HG02798 (cell line): ENCODE measurements at regions not wholly inside any gene's neighbourhood (a gene's known extent, or its start where the extent isn't known, plus 50 kb on each side); places are given as distances from the start of the nearest gene placed in this dataset.

Source experiments
- ATAC-seq: cut with Tn5 transposase; IDR thresholded peaks from one replicate; pipeline ENCODE4 v1.9.1; 2021; ENCODE audit warnings: mild to moderate bottlenecking; ENCODE audit not compliant: unreplicated experiment, poor library complexity

GRCh38 chr4:138672393-138672976, 343.1 kb upstream of the NOCT start:
- ATAC-seq, result peak; percentile 64

DNA sequence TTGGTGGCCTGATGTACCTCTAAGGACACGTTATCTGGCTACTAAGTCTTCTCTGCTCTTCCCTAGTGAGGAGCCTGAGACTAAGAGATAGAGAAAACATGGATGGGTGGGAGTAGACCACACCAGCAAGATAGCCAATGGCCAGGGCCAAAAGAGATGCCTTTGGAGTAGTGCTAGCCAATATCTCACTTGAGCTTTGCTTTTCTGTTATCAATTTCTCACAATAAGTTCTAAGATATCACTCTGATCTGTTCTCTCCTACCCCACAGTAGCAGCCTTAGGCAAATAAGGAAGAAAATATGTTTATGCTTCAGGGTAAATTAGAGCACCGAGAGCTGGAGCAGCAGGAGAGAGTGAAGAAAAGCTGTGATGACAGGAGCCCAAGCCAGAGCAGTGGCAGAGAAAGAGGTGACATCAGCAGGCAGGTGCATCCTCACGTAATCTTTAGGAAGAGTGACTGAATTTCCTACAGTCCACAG, 343.9 kb upstream of the NOCT start:
- ATAC-seq, result no peak

DNA sequence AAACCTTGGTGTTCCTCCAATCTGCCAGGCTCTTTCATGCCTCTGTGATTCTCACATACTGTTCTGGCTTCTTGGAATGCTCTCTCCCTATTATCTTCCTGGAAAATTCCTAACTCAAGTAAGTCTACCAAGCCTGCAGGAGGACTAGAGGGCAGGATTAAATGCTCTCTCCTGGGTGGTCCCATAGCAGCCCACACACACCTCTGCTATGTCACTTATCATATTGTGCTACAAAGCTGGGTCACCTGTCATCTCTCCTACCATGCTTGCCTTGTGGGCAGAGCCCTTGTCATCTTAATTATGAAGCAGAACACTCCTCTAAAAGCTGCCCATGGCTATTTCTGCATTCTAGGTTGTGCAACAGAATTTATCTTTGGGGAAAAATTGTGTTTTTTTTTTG, 344.5 kb upstream of the NOCT start:
- no peak for ATAC-seq

DNA sequence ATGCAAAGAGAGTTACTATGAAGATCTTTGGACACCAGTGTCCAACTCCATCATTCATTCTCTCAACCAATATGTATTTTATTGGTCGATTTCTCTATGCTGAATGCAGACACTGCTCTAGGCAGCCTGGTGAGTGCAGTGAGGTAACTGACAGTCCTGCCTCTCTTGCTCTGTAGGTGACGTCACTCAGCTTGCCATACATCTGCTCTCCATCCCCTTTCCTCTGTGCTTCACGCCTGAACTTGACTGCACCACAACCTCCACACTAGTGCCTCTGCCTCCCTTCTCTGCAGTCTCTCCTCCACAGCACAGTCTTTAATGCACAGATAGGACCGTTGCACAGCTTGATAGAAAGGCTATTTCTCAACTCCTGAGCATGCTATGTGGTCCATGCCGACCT, 344.9 kb upstream of the NOCT start:
- ATAC-seq, result no peak

DNA sequence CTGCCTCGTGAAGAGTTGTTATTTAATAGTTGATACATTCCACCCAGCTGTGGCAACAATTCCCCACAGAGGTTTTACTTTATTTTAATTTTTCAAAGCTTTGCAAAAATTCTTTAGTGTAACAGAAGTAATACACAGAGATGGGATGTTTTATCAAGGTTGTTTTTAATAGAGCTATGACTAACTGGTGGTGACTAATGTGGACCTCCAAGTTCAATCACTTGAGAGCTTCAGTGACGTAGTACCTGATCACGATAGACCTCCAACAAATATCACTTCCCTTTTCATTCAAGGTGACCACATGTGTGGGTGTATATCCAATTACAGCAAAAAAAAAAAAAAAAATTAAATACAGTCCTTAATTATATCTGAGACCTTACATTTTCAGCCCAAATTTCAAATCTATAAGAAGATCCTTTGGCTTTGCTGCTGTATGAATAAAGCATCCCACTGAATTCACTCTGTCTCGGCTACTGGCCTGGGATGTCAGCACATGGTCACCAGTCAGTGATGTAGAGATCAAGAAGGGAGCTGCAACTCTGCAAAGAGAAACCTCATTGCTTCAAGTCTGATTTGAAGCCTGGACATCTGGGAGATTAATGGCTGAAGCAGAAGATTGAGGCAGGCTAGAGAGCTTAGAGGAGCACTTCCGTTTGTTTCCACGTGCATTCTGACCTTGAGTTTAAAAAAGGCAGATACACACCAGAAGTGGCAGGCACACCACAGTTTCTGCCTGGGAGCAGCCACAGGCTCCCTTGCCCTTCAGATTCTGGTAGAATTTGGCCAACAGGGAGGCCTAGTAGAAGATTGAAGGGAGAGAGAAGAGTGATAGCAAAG, 345.9 kb upstream of the NOCT start:
- ATAC-seq, result peak; percentile 41

- no peak for ATAC-seq
Measured at GRCh38 chr4:138668309-138668708, 347.3 kb upstream of the NOCT start.

GRCh38 chr4:138666366-138666765, 349.2 kb upstream of the NOCT start:
- ATAC-seq, result no peak

DNA sequence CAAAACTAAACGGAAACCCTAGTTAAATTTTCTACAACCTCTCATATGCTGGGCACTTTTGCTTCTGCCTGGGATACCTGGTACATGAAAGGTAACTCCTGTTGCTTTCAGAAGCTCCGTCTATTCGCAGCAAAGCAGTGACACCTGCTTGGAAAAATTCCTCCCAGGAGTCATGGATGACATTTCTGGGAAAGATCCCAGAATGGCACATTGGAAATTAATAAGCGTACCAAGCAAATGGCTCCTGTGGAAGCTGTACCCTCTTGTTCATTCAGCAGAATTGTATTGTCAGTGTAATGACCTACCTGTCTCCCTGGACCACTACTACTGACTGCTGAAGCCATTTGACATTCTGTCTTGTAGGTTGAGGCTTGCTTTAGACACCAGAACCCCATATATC, 349.7 kb upstream of the NOCT start:
- no peak for ATAC-seq

GRCh38 chr4:138663883-138664282, 351.7 kb upstream of the NOCT start:
- no peak for ATAC-seq

GRCh38 chr4:138659812-138660316, 355.7 kb upstream of the NOCT start:
- ATAC-seq, result no peak

DNA sequence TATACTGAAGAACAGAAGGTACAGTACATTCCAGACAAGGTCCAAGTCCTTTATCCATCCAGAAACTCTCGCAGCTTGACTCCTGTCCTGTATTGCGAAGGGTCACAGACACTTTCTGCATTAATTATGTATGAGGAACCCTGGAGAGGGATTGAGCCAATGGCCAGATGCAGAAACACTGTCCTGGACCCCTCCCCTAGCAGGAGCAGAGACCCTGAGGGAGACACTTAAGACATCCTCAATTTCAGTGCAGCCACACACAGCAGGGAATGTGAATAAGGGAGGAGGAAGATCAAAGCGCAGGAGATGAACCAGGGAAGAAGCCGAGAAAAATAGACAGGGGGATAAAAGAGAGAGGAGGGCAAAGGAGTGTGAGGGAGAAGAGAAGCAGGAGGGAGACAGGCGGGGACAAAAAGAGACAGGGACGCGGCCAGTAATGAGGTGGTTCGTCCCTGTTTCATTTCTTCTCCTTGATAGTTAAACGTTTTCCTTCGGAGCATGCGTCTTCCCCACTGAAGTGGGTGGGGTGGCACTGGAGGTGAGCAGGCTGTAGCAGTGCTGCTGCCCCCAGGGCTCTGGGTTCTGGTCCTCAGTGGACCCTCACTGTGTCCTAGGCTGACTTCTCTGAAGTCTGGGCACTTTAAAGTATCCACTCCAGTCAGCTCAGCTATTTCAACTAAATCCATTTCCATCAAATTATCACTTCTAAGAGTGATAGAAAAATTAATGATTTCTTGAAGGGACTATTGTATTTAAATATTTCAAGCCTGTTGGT, 356.4 kb upstream of the NOCT start:
- no peak for ATAC-seq

GRCh38 chr4:138658518-138658917, 357.1 kb upstream of the NOCT start:
- no peak for ATAC-seq

DNA sequence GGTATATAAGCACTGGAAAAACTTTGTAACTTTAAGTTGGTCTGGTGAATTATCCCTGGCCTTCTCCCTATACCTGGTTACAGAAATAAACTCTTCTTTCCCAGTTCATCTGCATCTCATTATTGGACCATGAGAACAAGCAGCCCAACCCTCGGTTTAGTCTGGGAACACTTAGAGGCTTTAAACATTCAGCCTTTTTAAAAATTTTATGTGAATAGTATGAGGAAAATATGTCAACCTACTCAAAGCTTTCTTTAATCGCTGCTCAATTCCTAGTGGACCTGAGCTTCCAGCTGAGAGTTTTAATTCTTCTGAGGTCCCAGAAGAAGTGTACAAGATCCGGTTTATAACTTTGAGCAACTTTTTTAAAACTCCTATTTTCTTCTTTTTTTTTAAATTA, 358.6 kb upstream of the NOCT start:
- no peak for ATAC-seq

- ATAC-seq, result no peak
Measured at GRCh38 chr4:138655985-138656384, 359.6 kb upstream of the NOCT start.

DNA sequence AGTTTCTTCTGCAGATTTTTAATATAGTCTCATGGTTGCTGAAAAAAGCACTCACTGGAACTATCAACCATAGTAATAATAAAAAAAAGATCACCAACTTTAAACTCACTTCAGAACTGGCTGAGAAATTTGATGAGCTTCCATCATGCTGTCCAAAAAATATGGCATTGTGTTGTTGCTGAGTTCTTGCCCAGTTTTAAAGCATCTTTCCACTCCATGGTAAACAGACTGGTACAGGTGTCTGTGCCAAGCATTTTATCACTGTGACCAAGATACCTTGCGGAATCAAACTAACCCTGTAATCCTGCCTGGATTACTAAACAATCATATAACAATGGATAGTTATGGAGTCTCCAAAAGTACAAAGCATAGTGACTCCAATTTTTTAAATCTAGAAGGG, 360.3 kb upstream of the NOCT start:
- ATAC-seq, result no peak

- peak; percentile 48 for ATAC-seq
Measured at GRCh38 chr4:138650929-138651448, 364.6 kb upstream of the NOCT start.

DNA sequence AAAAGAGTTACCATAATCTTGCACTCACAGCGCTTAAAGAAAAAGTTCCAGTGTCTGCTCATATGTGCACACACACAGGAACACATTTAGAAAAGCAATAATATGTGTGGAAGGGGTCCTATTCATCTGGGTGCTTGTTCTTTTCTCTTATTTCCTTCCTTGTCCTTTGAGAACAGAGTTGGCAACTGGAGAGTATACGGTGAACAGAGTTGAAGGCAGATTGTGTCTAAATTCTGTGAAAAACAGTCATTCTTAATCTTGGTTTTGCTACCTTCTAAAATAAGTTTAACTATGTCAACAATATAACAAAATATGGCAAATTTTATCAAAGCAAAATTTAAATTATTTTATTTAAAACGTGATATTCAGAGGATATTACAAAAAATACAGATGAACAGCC, 365.1 kb upstream of the NOCT start:
- ATAC-seq, result no peak

- ATAC-seq, result no peak
Measured at GRCh38 chr4:138647433-138647832, 368.1 kb upstream of the NOCT start.

DNA sequence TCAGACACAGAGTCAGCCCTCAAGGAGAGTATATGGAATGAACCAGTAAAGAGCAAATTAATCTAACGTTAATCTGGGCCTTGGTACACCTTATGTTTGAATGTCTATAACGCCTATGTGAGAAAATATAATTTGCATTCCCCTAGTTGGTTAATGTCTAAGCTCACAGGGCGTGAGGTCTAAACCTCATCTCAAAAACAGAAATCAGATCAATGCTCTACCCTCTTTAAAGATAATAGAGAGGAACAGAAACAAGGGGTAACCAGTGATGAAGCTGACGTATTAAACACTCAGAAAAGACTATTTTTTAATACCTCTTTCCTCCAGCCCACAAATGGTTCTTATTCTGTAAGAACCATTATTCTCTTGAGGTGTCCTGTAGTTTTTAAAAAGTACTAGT, 369.2 kb upstream of the NOCT start:
- ATAC-seq, result peak; percentile 66

DNA sequence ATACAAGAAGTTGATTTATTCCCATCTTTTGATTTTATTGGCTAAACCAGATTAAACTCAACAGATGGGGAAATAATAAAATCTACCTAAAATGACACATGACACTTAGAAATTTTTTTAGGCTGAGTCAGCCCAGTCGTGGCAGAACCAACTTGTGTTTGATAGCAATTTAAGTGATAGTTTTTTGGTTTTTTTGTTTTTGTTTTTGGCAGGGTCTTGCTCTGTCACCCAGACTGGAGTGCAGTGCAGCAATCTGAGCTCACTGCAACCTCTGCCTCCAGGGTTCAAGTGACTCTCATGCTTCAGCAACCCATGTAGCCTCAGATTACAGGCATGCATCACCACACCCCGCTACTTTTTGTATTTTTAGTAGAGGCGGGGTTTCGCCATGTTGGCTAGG, 370.3 kb upstream of the NOCT start:
- no peak for ATAC-seq

- no peak for ATAC-seq
Measured at GRCh38 chr4:138644322-138644721, 371.3 kb upstream of the NOCT start.
